Peyer's patch (tissue), 4 donors: ENCODE measurements at regions not wholly inside any gene's neighbourhood (a gene's known extent, or its start where the extent isn't known, plus 50 kb on each side); places are given as distances from the start of the nearest gene placed in this dataset.

ENCODE experiments used
- POLR2A ChIP-seq, 2 donors: fragments of 450-650 bp; IDR thresholded peaks; one replicate each; pipeline ENCODE4 v1.5.1; 2017; ENCODE audit warnings: antibody characterized with exemption in 2 of 2, mild to moderate bottlenecking in 2 of 2, moderate library complexity in 2 of 2
- TF ChIP-seq, protein P1 (sequence below), 6 experiments: fragments of 450-650 bp in 4 of 6; fragments of 200-600 bp in 2 of 6; sonication (generic) in 1 of 6; IDR thresholded peaks; one replicate each; pipeline ENCODE4 v1.5.1; 2017 to 2019; ENCODE audit warnings: antibody characterized with exemption in 6 of 6, mild to moderate bottlenecking in 3 of 6, moderate library complexity in 1 of 6

DNA sequence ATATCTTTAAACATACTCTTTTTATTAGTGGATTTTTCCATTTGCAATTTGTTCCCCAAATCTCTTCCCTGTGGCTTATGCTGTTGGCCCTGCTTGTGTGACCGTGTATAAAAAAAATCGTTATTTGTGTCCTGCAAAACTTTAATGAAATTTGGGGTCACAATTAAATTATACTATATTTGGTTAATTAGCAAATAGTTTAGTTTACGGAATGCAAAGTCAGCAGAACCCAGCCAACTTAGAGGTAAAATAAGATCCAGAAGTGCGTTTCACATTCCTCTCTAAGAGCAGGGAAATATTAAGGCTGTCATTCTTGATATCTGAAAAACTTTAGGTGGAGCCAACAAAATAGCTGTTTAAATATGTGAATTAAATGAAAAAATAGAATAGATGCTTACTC is 2023.5 kb upstream of the WWC1 start:
- TF ChIP-seq, protein P1, sequence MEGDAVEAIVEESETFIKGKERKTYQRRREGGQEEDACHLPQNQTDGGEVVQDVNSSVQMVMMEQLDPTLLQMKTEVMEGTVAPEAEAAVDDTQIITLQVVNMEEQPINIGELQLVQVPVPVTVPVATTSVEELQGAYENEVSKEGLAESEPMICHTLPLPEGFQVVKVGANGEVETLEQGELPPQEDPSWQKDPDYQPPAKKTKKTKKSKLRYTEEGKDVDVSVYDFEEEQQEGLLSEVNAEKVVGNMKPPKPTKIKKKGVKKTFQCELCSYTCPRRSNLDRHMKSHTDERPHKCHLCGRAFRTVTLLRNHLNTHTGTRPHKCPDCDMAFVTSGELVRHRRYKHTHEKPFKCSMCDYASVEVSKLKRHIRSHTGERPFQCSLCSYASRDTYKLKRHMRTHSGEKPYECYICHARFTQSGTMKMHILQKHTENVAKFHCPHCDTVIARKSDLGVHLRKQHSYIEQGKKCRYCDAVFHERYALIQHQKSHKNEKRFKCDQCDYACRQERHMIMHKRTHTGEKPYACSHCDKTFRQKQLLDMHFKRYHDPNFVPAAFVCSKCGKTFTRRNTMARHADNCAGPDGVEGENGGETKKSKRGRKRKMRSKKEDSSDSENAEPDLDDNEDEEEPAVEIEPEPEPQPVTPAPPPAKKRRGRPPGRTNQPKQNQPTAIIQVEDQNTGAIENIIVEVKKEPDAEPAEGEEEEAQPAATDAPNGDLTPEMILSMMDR (IDR thresholded peaks at IDR 0.05): no peak
- no peak for TF ChIP-seq POLR2A (IDR thresholded peaks at IDR 0.05)
